Activated T-helper 2 cell treated with anti-CD3 and anti-CD28 coated beads, Interferon-gamma antibody, Interleukin-2, Interleukin-4, amounts not matched to agents 10 μg/mL and 5 μg/mL and 100 μg/mL, durations not matched to agents 14 hours and 24 hours and 36 hours (primary cell): ENCODE measurements at regions not wholly inside any gene's neighbourhood (a gene's known extent, or its start where the extent isn't known, plus 50 kb on each side); places are given as distances from the start of the nearest gene placed in this dataset.

Experiments
- DNase-seq: peaks from one replicate; pipeline ENCODE4 v3.0.0; 2021; ENCODE audit warnings: low spot score
- H3K27ac Mint-ChIP-seq: one replicate; pipeline ENCODE4 v1.8.0; 2021; ENCODE audit warnings: mixed read lengths
- H3K27me3 Mint-ChIP-seq: one replicate; pipeline ENCODE4 v1.8.0; 2021; ENCODE audit warnings: low read depth, mixed read lengths
- H3K36me3 Mint-ChIP-seq: one replicate; pipeline ENCODE4 v1.8.0; 2021; ENCODE audit warnings: low read depth, mixed read lengths
- H3K4me1 Mint-ChIP-seq: one replicate; pipeline ENCODE4 v1.8.0; 2021; ENCODE audit warnings: low read depth, mixed read lengths
- H3K4me3 Mint-ChIP-seq: one replicate; pipeline ENCODE4 v1.8.0; 2021; ENCODE audit warnings: low read depth, mild to moderate bottlenecking, moderate library complexity, mixed read lengths
- H3K9me3 Mint-ChIP-seq: one replicate; pipeline ENCODE4 v1.8.0; 2021; ENCODE audit warnings: mixed read lengths
- intact Hi-C: fragments of 100-400 bp; cut with micrococcal nuclease; formaldehyde crosslinking; loops from one replicate; pipeline ENCODE4 v1.15.1; 2023

GRCh38 chr16:54687043-54687899, 243.4 kb upstream of the IRX5 start:
- Mint-ChIP-seq H3K27me3 (no peaks in the 10 kb centered on the region), H3K9me3 (no peaks in the 10 kb centered on the region), H3K4me3 (no peak overlapping the region), H3K27ac (no peak overlapping the region), H3K36me3 (no peaks in the 10 kb centered on the region), H3K4me1 (no peaks in the 10 kb centered on the region)
- intact Hi-C loops: no loop called here
- DNase-seq: no peak

GRCh38 chr16:54685682-54686081, 245.0 kb upstream of the IRX5 start:
- Mint-ChIP-seq H3K9me3 (no peaks in the 10 kb centered on the region), H3K4me3 (no peak overlapping the region), H3K4me1 (no peaks in the 10 kb centered on the region), H3K27ac (no peak overlapping the region), H3K36me3 (no peaks in the 10 kb centered on the region), H3K27me3 (no peaks in the 10 kb centered on the region)
- no peak for DNase-seq
- intact Hi-C loops: no loop called here

GRCh38 chr16:54679531-54679930, 251.1 kb upstream of the IRX5 start:
- intact Hi-C loops: no loop called here
- DNase-seq: no peak
- H3K36me3 Mint-ChIP-seq: no peaks in the 10 kb centered on the region
- H3K27me3 Mint-ChIP-seq: no peaks in the 10 kb centered on the region
- H3K4me1 Mint-ChIP-seq: no peaks in the 10 kb centered on the region
- no peak overlapping the region for H3K4me3 Mint-ChIP-seq
- H3K9me3 Mint-ChIP-seq: no peaks in the 10 kb centered on the region
- no peak overlapping the region for H3K27ac Mint-ChIP-seq

GRCh38 chr16:54677308-54677950, 253.2 kb upstream of the IRX5 start:
- H3K36me3 Mint-ChIP-seq: no peaks in the 10 kb centered on the region
- no peak overlapping the region for H3K27ac Mint-ChIP-seq
- no peak for DNase-seq
- intact Hi-C loops: no loop called here
- H3K4me1 Mint-ChIP-seq: no peaks in the 10 kb centered on the region
- no peak overlapping the region for H3K4me3 Mint-ChIP-seq
- no peaks in the 10 kb centered on the region for H3K27me3 Mint-ChIP-seq
- H3K9me3 Mint-ChIP-seq: no peaks in the 10 kb centered on the region

- no peaks in the 10 kb centered on the region for H3K36me3 Mint-ChIP-seq
- no peaks in the 10 kb centered on the region for H3K9me3 Mint-ChIP-seq
- no peak overlapping the region for H3K27ac Mint-ChIP-seq
- intact Hi-C loops: no loop called here
- no peak overlapping the region for H3K4me3 Mint-ChIP-seq
- DNase-seq: no peak
- H3K27me3 Mint-ChIP-seq: no peaks in the 10 kb centered on the region
- H3K4me1 Mint-ChIP-seq: no peaks in the 10 kb centered on the region
Observed at GRCh38 chr16:54673313-54673712, 257.4 kb upstream of the IRX5 start.

- intact Hi-C loops: no loop called here
- no peaks in the 10 kb centered on the region for H3K36me3 Mint-ChIP-seq
- H3K27ac Mint-ChIP-seq: no peak overlapping the region
Observed at GRCh38 chr16:54672500-54672899, 258.2 kb upstream of the IRX5 start.

GRCh38 chr16:54657709-54658102, 273.0 kb upstream of the IRX5 start:
- H3K4me1 Mint-ChIP-seq: no peaks in the 10 kb centered on the region
- peaks cover 18% of the 10 kb centered on the region for H3K27me3 Mint-ChIP-seq
- H3K9me3 Mint-ChIP-seq: no peaks in the 10 kb centered on the region
- no peak for DNase-seq
- intact Hi-C loops: no loop called here
- no peak overlapping the region for H3K4me3 Mint-ChIP-seq
- H3K36me3 Mint-ChIP-seq: no peaks in the 10 kb centered on the region
- no peak overlapping the region for H3K27ac Mint-ChIP-seq

More at GRCh38 chr16:54672500-54672899, 258.2 kb upstream of the IRX5 start:
- H3K4me3 Mint-ChIP-seq: no peak overlapping the region
- no peaks in the 10 kb centered on the region for H3K9me3 Mint-ChIP-seq
- no peaks in the 10 kb centered on the region for H3K4me1 Mint-ChIP-seq
- no peak for DNase-seq
- H3K27me3 Mint-ChIP-seq: no peaks in the 10 kb centered on the region

GRCh38 chr16:54657058-54657708, 273.5 kb upstream of the IRX5 start:
- no peak for DNase-seq
- no peak overlapping the region for H3K4me3 Mint-ChIP-seq
- no peak overlapping the region for H3K27ac Mint-ChIP-seq
- intact Hi-C loops: no loop called here
- H3K9me3 Mint-ChIP-seq: no peaks in the 10 kb centered on the region
- H3K36me3 Mint-ChIP-seq: no peaks in the 10 kb centered on the region
- no peaks in the 10 kb centered on the region for H3K4me1 Mint-ChIP-seq
- peaks cover 18% of the 10 kb centered on the region for H3K27me3 Mint-ChIP-seq

GRCh38 chr16:54655121-54655590, 275.5 kb upstream of the IRX5 start:
- Mint-ChIP-seq H3K27me3 (peaks cover 24% of the 10 kb centered on the region), H3K4me1 (no peaks in the 10 kb centered on the region), H3K27ac (no peak overlapping the region), H3K9me3 (no peaks in the 10 kb centered on the region), H3K4me3 (no peak overlapping the region), H3K36me3 (no peaks in the 10 kb centered on the region)
- intact Hi-C loops: no loop called here
- DNase-seq: no peak

- Mint-ChIP-seq H3K36me3 (no peaks in the 10 kb centered on the region), H3K9me3 (no peaks in the 10 kb centered on the region), H3K27ac (no peak overlapping the region), H3K4me1 (no peaks in the 10 kb centered on the region), H3K4me3 (no peak overlapping the region), H3K27me3 (peaks cover 24% of the 10 kb centered on the region)
- DNase-seq: no peak
- intact Hi-C loops: no loop called here
Observed at GRCh38 chr16:54654429-54654828, 276.2 kb upstream of the IRX5 start.

- no peaks in the 10 kb centered on the region for H3K4me1 Mint-ChIP-seq
- intact Hi-C loops: no loop called here
- H3K27ac Mint-ChIP-seq: no peak overlapping the region
- DNase-seq: no peak
- H3K9me3 Mint-ChIP-seq: no peaks in the 10 kb centered on the region
- H3K27me3 Mint-ChIP-seq: peaks cover 24% of the 10 kb centered on the region
- H3K4me3 Mint-ChIP-seq: no peak overlapping the region
- no peaks in the 10 kb centered on the region for H3K36me3 Mint-ChIP-seq
Observed at GRCh38 chr16:54652201-54652770, 278.4 kb upstream of the IRX5 start.

GRCh38 chr16:54651440-54652195, 279.0 kb upstream of the IRX5 start:
- H3K9me3 Mint-ChIP-seq: no peaks in the 10 kb centered on the region
- intact Hi-C loops: no loop called here
- no peaks in the 10 kb centered on the region for H3K36me3 Mint-ChIP-seq
- H3K27me3 Mint-ChIP-seq: peaks cover 24% of the 10 kb centered on the region
- H3K27ac Mint-ChIP-seq: no peak overlapping the region
- no peak overlapping the region for H3K4me3 Mint-ChIP-seq
- no peak for DNase-seq
- no peaks in the 10 kb centered on the region for H3K4me1 Mint-ChIP-seq
